MM.1S (cell line): ENCODE measurements at regions not wholly inside any gene's neighbourhood (a gene's known extent, or its start where the extent isn't known, plus 50 kb on each side); places are given as distances from the start of the nearest gene placed in this dataset.

Experiments used
- EZH2 ChIP-seq: fragments of 300-600 bp; sonication (generic); optimal IDR thresholded peaks from 2 replicates; pipeline ENCODE3; 2017; ENCODE audit warnings: low read depth, mild to moderate bottlenecking, antibody characterized with exemption, low read length, mixed read lengths
- EZH2phosphoT487 ChIP-seq: fragments of 300-600 bp; sonication (generic); IDR thresholded peaks from 2 replicates; pipeline ENCODE4 v1.6.1; 2018; ENCODE audit warnings: antibody characterized with exemption, low read length
- TF ChIP-seq, protein P1 (sequence below): fragments of 300-600 bp; sonication (generic); IDR thresholded peaks from 2 replicates; pipeline ENCODE4 v1.5.1; 2016; ENCODE audit warnings: antibody characterized with exemption, low read length, mixed read lengths

DNA sequence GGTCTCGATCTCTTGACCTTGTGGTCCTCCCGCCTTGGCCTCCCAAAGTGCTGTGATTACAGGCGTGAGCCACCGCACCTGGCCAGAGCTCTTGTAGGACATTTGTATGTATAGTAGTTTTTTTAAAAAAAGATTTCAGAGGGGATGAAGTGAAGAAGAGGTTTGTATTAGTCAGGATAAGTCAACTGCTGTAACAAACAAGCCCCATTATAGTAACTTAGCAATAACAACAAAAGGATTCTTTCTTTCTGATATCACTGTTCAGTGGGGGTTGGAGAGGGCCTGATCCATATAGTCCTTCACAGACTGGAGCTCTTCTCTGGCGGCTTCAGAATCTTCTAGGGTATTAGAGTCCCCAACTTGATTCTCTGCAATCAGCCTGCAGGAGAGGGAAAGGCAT lies 50.7 kb upstream of the IL6ST start:
- TF ChIP-seq EZH2 = no peak
- TF ChIP-seq, protein P1, sequence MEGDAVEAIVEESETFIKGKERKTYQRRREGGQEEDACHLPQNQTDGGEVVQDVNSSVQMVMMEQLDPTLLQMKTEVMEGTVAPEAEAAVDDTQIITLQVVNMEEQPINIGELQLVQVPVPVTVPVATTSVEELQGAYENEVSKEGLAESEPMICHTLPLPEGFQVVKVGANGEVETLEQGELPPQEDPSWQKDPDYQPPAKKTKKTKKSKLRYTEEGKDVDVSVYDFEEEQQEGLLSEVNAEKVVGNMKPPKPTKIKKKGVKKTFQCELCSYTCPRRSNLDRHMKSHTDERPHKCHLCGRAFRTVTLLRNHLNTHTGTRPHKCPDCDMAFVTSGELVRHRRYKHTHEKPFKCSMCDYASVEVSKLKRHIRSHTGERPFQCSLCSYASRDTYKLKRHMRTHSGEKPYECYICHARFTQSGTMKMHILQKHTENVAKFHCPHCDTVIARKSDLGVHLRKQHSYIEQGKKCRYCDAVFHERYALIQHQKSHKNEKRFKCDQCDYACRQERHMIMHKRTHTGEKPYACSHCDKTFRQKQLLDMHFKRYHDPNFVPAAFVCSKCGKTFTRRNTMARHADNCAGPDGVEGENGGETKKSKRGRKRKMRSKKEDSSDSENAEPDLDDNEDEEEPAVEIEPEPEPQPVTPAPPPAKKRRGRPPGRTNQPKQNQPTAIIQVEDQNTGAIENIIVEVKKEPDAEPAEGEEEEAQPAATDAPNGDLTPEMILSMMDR = no peak
- no peak for TF ChIP-seq EZH2phosphoT487
